HG02610 (cell line): ENCODE measurements at regions not wholly inside any gene's neighbourhood (a gene's known extent, or its start where the extent isn't known, plus 50 kb on each side); places are given as distances from the start of the nearest gene placed in this dataset.
"Not testable (repeated sequence)": the region's sequence is repeated elsewhere in the genome, so short reads cannot be mapped to it uniquely, and the experiment has no call there.

Source experiments
- ATAC-seq: cut with Tn5 transposase; IDR thresholded peaks from one replicate; pipeline ENCODE4 v1.9.1; 2021; ENCODE audit warnings: mild to moderate bottlenecking, moderate library complexity; ENCODE audit not compliant: unreplicated experiment

DNA sequence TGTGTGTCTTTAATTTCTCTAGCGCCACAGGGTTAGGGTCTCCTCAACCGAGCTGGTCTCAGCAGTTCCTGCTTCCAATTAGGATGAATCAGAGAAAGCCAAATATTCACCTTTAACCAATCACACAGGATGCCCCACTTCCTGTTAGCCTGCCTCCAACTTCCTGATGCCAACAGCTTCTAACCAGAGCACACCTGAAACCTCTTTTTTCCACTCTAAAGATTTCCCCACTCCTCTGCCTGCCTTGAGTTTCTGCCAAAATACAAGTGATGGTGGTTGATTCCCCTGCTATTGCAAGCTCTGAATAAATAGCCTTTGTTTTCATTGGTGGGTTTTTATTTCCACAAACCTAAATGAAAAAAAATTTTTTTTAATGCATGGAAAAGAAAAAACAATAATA, 144.7 kb upstream of the UST start:
- no peak for ATAC-seq

DNA sequence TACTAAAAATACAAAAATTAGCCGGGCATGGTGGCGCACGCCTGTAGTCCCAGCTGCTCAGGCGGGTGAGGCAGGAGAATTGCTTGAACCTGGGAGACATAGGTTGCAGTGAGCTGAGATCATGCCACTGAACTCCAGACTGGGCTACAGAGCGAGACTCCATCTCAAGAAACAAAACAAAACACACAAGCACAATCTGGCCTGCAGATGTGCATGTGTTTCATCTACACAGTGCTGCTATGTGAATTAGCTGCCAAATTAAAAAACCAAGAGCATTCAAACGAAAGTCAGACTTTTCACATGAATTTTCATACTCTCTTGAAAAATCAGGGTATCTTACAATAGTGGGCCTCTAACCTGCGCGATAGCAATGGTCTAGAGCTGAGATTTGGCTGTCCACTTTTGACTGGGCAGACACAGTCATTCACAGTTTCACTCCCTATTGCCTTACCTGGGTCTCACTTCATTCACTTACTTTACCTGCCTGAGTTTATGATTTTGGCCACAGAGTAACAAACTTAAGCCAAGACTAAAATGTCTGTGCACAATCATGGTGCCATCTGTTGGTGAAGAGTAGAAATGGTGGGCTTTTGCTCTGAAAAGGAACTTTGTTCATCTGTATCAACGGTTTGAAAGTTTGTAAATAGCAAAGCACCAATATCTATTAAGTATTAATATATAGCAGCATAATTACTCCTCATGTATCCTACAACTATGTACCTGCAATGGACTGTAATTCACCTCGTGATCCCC, 138.5 kb upstream of the UST start:
- ATAC-seq, result no peak

GRCh38 chr6:148611213-148611612, 135.6 kb upstream of the UST start:
- ATAC-seq, result no peak

- ATAC-seq, result no peak
These were observed 134.8 kb upstream of the UST start for GRCh38 chr6:148612043-148612442.

- no peak for ATAC-seq
These were observed 132.2 kb upstream of the UST start for GRCh38 chr6:148614602-148615001.

DNA sequence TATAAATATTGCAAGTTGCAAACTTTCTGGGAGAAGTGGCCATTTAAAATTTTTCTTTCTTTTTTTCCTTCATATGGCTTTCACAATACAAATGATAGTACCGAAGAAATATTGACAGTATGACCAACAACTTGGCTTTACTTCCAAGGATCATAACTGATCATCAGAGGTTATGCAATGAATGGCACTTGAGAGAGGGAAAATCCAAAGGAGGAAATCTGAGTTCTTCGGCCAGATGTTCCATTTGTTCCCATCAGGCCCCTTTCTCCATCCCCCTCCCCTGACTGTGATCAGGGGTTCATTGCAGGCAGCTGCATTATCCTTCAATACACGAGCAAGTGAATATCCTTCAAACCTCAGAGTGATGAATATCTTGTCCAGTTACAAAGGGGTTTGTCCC, 130.0 kb upstream of the UST start:
- no peak for ATAC-seq

GRCh38 chr6:148617530-148617929, 129.3 kb upstream of the UST start:
- no peak for ATAC-seq

GRCh38 chr6:148619891-148620290, 126.9 kb upstream of the UST start:
- ATAC-seq, result no peak

GRCh38 chr6:148620579-148621298, 126.1 kb upstream of the UST start:
- ATAC-seq, result peak; percentile 98

DNA sequence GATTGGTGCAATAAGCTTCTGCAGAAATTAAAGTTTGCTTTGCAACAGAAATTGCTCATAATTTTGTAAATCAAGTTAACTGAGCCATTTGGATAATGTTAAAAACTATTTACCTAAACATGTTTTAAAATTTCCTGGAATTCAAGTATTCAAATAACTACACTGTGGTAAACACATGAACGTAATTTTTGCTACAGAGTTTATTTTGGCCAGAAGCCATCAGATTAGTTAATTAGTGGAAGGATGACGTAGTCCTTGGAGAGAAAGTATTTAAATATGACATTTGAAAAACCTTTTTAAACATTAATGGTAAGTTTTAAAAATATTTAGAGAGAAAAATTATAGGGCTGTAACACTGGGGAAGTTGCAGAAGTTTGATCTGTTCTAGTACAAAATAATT, 121.2 kb upstream of the UST start:
- ATAC-seq, result no peak

DNA sequence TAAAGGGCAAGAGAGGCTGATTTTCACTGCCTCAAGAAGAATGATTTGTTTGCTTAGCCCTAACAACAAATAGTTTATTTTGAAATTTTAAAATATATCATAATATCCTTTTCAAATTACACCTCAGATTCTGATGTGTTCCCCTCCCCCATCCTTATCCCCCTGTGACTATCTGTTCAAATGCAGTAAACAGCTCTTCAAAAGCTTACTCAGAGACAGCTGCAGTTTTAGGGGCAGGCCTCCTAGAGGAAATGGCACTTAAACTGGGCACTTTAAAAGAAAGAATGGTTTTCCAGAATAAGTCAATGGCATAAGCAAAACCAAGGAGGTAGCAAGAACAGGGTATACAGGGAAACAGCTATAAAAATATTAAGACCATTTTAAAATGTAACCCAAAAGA, 118.6 kb upstream of the UST start:
- ATAC-seq, result no peak

DNA sequence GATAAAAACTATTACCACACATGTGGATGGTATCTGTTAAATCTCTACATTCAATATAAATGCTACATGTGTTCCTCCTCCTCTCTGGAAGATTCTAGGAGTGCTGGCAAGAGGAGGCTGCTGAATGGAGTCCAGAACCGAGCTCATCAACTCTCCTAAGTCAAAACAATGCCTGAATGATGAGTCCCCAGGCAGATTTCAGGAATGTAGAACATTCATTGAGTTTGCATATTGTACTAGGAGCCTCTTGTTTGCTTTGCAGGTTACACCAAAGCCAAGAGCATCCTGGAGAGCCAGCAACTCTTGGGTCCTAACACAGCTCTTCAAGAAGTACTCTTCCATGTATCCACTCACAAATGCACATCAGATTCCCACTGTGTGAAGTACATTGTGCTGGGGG, 117.6 kb upstream of the UST start:
- ATAC-seq, result no peak

DNA sequence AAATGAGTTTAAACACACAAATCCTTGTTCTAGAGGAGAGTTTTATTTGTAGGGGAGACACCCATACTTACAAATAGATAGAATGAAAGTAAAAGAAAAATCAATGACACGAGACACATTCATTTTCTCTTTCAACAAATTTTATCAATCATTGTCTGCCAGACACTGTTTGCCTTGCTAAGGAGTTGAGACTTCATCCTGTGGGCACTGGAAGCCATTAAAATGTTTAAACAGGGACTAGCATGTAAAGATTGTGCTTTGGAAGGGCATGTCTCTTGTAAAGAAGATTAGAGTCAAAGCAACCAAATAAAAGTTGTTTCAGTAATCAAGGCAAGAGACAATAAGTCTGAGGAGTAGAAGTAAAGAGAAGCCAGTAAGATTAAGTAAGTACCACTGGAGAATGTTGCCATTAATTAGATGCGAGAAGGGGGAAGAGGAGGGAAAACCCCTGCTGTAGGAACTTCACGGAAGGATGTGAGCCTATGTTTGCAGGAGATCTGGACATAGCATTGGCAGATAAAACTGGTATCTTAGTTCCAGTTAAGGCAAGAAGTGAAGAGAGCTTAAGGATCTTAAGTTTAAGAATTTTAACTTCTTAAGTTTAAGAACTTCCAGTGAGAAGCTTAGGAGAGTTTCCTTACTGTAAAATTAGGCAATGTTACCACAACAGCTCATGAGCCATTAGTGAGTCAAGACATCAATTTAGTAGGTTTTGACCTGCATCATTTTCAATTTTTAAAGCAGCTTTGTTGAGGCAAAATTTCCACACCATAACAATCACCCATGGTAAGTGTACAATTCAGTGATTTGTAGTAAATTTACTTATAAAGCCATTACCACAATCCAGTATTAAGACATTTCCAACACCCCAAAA, 117.0 kb upstream of the UST start:
- ATAC-seq, result no peak

DNA sequence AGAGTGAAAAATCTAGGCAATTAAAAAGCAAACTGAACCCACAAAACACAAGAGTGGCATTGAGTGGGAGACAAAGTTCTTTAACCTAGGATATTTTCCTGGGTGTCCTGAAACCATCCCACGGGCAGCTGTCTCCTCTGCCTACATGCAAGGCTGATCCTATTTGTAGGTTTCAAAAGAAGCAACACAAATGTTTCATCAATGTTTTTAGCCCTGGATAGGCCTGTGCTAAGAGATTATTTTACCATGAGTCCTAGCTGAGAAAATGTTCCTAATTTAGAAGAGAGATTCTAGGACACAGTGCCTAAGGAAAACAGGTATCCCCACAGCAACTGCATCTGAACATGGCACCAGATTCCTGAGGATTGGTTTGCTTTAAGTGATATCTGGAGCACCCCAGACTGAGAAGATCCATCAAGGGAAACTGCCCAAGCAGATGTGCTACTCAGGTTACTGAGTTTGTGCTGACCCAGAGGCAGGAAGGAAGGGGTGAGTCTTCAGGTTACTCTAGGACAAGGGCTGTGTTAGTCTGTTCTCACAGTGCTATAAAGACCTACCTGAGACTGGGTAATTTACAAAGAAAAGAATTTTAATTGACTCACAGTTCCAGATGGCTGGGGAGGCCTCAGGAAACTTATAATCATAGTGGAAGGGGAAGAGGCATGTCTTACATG, 111.6 kb upstream of the UST start:
- ATAC-seq, result no peak

- not testable (repeated sequence) for ATAC-seq
These were observed 105.0 kb upstream of the UST start for GRCh38 chr6:148641836-148642235.

DNA sequence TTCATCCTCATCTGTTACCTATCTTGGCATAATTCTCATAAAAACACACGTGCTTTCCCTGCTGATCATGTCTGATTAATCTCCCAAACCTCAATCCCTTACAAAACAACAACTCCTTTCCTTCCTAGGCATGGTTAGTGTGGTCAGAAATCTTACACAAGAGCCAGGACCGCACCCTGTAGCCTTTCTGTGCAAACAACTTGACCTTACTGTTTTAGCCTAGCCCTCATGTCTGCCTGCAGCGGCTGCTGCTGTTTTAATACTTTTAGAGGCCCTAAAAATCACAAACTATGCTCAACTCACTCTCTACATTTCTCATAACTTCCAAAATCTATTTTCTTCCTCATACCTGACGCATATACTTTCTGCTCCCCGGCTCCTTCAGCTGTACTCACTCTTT, 103.6 kb upstream of the UST start:
- not testable (repeated sequence) for ATAC-seq

- ATAC-seq, result not testable (repeated sequence)
These were observed 101.8 kb upstream of the UST start for GRCh38 chr6:148645049-148645448.

DNA sequence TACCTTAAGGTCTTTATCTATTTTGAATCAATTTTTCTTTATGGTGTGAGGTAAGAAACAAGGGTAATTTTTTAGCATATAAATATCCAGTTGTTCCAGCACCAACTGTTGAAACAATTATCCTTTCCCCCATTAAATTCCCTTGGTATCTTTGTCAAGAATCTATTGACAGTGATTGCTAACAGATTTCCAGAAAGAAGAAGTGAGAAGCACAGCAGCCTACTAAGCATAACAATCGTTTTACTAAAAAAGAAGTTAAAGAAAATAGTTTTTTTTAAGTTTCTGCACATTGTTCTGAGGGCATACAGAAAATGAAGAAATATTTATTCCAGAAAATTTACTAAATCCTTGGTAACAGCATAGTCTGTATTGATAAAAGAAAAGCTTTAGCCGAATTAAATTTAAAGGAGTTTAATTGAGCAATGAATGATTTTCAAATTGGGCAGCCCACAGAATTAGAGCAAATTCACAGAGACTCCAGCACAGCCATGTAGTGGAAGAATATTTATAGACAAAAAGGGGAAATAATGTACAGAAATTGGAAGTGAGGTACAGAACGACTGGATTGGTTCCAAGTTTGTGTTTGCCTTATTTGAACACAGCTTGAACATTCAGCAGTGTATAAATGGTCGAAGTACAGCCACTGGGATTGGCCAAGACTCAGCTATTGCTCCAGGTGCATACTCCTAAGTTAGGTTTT, 97.9 kb upstream of the UST start:
- ATAC-seq, result no peak

- no peak for ATAC-seq
These were observed 97.3 kb upstream of the UST start for GRCh38 chr6:148649454-148649963.

DNA sequence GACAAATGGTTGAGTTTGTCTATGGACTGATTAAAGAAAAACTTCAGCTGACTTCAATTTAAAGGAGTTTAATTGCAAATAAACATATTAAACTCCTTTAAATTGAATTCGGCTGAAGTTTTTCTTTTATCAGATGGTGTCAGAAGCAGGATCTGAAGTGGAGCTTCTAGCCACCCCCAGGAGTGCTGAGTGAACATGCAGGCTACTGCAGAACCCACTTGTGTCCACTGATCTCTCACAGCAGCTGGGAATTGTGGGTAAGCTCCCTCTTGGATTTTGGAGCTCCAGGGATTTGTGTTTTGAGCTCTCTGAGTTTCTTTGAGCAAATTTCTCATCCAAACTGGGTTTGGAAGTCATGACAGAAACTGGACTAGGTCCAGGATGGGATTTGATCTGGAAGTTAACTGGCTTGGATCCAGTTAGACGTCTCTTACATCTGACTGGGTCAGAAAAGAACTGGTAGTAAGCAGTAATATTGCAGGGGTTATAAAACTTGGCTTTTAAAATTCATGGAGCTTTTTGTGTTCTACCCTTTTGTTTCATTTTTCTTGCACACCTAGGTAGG, 95.8 kb upstream of the UST start:
- no peak for ATAC-seq
